GM19397 (cell line): ENCODE measurements at regions not wholly inside any gene's neighbourhood (a gene's known extent, or its start where the extent isn't known, plus 50 kb on each side); places are given as distances from the start of the nearest gene placed in this dataset.
"Not testable (repeated sequence)": the region's sequence is repeated elsewhere in the genome, so short reads cannot be mapped to it uniquely, and the experiment has no call there.

Experiments used
- ATAC-seq: cut with Tn5 transposase; IDR thresholded peaks from one replicate; pipeline ENCODE4 v1.9.1; 2021; ENCODE audit warnings: mild to moderate bottlenecking, moderate library complexity; ENCODE audit not compliant: unreplicated experiment

GRCh38 chr4:157701695-157701994 is 471.2 kb downstream of the GASK1B start:
- ATAC-seq = no peak

GRCh38 chr4:157700898-157701694 is 471.7 kb downstream of the GASK1B start:
- ATAC-seq = no peak

- no peak for ATAC-seq
Measured at GRCh38 chr4:157689476-157689875, 468.9 kb downstream of the GRIA2 start.

DNA sequence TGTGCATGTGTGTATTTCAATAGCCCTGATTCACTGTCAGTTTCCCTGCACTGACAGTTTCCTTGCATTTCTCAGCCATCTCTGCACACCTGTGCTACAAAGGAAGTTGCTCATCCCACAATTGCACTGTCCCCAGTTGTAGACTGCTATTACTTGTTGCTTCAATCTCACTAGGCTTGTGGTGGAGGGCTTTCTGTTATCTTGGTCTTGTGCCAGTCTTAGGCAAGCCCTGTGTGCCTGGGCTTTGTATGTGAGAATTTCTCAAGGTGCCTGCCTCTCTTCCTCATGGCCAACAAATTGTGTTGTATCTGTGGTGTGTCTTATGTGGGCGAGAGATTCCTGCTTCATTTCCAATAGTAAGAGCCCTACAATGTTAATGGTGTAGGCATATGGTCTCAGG is 467.4 kb downstream of the GRIA2 start:
- ATAC-seq = no peak

- not testable (repeated sequence) for ATAC-seq
Measured at GRCh38 chr4:157679326-157679725, 458.8 kb downstream of the GRIA2 start.

GRCh38 chr4:157678478-157678877 is 457.9 kb downstream of the GRIA2 start:
- no peak for ATAC-seq

DNA sequence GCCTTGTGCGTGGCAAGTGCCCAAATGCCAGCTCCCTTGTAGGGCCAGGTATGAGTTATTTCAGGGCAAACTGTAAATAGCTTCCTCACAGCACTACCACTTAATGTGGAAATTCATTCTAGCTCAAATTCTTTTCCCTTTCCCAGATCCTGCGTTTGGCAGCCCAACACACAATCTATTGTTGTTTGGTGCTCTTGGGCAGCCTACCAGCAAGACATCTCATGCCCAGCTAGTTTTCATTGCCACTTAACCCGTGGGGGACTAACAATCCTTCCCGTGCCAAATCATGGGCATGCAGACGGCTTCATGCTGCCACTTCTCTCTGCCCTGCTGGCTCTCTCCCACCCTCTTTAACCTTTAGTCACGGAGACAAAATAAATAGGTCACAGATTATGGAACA is 454.2 kb downstream of the GRIA2 start:
- no peak for ATAC-seq

DNA sequence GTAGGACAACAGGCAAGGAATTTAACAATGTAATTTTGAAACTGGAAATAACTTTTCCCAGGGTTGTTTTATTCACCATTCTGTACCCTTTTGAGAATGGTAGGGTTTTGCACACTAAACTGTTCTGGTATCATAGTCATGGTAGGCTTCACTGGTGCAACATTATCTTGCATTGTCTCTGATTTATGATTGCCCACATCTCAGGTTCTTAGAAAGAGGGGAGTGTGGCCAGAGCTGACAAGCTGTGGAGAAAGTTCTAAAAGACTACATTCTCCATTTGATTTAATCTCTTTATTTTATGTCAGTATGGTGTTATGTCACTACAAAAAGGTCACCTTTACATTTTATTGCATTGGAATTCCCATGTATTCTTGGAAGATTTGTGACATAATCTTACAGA is 447.3 kb downstream of the GRIA2 start:
- ATAC-seq = no peak

DNA sequence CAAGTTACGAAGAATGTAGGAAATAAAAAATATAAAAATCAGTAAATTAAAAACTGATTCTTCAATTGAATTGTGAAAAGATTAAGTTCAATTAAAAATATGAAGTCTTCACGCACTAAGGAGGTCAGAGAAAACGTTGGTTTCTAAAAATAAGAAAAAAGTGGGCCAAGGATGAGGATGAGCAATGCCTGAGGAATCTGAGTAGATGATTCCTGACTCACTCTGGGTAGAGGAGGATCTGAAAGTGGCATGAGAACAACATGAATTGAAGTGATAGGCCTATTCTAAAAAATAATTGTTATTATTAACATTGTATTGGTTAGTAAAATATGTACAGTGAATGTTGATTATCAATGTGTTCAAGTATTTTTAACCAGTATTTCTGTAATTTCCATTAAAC is 444.2 kb downstream of the GRIA2 start:
- ATAC-seq = no peak

DNA sequence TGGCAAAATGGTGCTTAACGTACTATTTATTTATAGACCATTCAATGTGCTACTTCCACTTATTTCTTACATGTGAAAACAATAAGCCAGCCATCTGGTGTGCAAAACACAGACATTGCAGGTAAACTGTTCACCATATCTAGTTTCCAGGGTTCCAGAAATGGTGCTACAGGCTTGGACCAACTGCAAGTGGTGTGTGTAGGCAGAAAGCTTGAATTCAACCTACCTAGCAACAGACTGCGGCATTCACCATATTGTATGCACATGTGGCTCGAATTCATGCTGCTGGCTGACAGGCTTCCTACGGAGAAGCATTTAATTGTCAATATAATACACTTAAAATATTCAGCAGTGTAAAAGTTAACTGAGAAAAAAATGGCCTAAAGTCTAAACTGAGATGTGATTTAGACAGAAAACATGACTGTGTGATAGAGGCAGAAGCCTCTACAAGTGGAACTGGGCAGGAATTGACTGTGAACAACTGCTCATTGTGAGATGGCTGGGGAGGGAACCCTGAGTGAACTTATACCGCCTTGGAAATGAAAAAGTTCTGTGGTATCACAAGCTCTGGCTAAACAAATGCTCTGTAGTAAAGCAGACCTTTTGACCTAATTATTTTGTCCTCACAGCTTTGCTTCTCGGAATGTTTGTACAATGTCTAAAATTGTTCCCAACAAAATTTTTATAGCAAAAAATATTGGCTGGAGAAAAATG is 434.7 kb downstream of the GRIA2 start:
- no peak for ATAC-seq

DNA sequence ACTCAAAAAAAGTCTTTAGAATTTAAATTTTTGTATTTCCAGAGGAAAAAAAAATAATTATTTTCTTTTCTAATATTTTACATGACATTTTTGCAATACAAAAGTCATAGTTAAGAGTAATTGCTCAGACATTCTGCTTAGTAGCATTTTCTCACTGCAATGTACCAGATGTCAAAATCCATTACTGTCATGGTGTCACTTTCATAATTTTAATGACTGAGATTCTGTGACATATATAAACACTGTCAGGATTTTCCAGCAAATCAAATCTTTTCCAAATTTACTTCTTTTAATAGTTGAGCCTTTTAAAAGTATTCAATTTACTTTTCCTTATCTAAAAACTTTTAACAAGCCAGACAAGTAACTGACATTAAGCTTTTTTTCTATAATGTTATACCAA is 422.7 kb downstream of the GRIA2 start:
- no peak for ATAC-seq

DNA sequence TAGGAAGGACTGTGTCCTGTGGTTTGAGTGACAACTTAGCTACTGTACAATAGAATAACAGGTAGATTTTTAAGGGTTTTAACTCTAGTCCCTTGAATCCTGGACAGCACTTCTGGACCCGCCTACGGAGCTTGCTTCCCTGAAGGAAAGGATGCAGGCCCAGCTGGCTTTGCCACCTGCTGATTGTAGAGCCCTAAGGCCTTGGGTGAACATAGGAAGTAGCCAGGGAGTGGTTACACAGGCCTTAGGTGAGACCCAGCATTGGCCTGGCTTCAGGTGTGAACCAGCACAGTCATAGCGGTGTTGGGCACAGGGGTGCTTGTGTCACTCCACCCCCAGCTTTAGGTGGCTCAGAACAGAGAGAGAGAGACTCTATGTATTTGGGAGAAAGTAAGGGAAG is 413.5 kb downstream of the GRIA2 start:
- no peak for ATAC-seq

DNA sequence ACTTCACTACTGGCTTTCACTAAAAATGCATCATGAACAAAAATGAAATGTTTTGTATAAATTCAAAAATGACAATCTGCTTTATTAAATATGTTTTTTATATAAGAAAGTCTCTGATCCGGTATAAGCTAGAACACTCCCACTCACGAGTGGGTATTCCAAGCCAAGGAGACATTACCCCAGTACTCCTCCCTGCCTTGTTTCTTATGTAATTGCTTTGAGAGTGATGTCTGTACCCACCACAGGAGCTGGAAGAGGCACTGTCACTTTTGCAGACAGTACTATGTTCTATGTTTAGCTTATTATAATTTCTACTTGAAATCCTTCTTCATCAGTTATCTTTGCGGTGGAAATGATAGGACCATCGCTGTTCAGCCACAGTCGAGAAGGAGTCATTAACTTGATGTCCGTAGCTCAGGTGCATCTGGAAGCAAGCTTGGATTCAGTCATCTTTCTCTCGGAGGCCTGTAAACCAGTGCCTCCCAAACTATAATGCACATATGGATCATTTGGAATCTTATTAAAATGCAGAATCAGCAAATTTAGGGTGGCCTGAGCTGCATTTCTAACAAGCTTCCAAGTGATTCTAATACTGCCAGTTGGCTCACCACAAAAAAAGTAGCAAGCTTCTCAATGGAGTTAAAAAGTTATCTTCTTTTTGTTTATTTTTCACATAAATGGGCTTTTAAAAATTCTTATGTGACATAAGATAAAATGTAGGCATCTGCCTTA is 396.4 kb downstream of the GRIA2 start:
- ATAC-seq = no peak

GRCh38 chr4:157607996-157608395 is 387.5 kb downstream of the GRIA2 start:
- ATAC-seq = no peak

DNA sequence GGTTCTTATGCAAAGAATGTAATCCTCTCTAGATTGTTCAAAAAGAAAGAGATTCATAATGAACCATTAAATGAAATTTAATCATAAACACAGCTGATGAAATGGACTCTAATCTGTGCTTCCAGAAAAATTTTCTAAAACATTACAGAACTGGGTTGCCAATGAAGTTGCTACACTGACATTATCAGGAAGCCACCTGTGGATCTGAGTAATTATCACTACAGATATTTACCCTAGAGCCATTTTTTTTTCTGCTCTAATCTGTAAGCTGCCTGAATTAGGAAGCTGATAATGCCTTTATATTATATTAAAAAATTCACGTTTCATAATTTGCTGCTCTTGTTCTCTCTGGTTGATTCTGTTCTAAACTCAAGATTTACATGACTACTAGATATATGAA is 380.1 kb downstream of the GRIA2 start:
- ATAC-seq = no peak

DNA sequence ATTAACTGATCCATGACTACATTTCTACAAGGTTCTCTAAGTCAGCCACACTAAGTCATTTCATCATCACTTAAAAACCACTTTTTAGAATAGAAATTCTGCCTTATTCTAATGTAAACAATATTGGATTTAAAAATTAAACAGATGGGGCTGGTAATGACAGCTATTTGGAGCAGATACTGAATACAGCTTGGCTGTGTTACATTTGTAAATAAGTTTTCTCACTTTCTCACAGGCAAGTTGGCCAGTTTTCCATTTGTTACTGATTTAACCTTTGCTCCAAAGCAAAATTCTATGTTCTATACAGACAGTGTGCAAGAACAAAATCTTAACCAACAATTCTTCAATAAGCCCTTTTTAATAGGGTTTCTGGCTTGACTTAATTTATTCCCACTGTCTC is 370.7 kb downstream of the GRIA2 start:
- ATAC-seq = no peak

DNA sequence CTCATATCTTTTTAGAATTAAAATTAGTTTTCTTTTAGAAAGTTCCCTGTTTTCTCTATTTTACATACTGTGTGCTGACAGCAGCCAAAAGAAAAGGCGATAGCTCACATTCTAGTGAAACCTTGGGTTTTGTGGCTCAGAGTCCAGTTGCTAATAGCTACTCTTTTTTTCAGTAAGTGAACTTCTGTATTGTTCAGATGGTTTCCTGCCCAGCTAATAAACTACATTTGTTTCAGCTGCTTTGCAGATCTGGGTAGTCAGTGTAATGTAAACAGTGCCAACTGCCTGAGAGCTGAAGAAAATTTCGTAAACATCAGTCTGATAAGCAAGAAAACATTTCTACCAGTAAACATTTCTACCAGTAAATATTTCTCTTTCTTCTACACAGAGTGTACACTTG is 370.2 kb downstream of the GRIA2 start:
- no peak for ATAC-seq

DNA sequence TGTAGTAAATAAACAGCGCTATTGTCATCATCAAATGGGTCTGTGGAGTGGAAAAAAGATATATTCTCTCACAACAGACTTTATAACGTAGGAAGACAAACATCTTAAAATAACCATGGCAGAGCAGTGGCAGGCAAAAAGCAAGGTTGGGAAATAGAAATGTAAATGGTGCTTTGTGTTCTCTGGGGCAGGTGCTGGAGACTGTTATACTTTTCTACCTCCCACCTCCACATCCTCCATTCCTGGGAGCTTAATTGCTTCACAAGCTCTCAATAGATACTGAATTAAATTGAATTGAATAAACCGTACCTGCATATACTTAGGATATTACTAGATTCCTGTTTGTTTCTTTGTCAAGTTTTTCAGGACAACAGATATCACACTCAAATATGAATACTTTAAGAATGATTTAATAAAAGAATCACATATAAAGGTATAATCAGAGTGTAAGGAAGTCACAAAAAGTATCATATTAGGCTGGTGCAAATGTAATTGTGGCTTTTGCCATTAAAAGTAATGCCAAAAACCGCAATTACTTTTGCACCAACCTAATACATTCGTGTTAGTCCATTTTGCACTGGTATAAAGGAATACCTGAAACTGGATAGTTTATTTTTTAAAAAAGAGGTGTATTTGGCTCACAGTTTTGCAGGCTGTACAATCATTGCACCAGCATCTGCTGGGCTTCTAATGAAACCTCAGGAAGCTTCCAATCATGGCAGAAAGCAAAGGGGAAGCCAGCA is 367.3 kb downstream of the GRIA2 start:
- ATAC-seq = no peak

DNA sequence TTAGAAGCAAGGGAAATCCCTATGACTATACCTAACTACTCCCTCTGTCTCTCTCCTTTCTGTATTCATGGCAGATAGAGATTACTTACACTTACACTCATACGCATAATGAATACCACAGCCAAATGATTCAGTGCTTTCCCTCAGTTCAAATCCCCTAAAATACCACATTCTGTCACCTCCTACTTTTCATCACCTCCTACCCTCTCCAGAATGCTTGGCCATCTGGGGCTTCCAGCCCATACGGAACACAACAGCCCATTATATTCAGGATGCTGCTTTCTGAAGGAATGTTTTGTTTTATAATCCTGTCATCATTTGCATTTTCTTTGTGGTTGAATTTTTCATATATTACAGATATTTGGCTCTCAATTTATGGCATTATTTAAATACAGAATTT is 361.6 kb downstream of the GRIA2 start:
- no peak for ATAC-seq

- ATAC-seq = no peak
Measured at GRCh38 chr4:157576671-157577217, 356.2 kb downstream of the GRIA2 start.

DNA sequence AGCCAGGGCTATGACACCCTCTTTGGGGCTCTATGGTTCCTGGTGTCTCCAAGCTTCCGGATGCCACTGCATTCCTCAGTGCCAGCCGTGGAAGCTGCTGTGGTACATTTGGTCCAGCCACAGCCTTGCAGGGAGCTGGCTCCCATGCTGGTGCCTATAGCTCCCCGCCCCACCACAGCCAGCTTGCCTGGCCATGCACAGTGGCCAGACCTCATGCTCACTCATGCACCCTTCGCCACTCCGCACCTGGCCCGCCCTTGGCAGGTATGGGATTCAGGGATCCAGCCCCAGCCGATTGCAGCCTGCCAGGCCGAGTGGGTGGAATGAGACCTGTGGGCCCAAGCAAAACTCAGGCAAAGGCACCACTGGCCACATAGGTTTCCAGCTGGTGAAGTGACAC is 354.8 kb downstream of the GRIA2 start:
- ATAC-seq = no peak
